K562 (cell line): ENCODE measurements at regions not wholly inside any gene's neighbourhood (a gene's known extent, or its start where the extent isn't known, plus 50 kb on each side); places are given as distances from the start of the nearest gene placed in this dataset.

Experiments used
- ATAC-seq: fragments of 200-7000 bp; cut with Tn5 transposase; 3 replicates; pipeline ENCODE4 v1.9.1; 2020; ENCODE audit warnings: moderate library complexity
- BruUV-seq: library from RNA; stranded (reverse); fragments of 400-500 nt; replicated peaks from 2 replicates; lab custom pipeline; 2021; lab: Mats Ljungman, UMichigan
- CTCF ChIA-PET: fragments of 300-600 bp; formaldehyde crosslinking; extraction: SDS; loops from one replicate; lab custom pipeline; 2021; ENCODE audit warnings: low intra/inter-chr PET ratio; lab: Yijun Ruan, JAX
- POLR2A ChIA-PET: fragments of 300-600, 350-650 bp; sonication (Branson Sonifier 250); formaldehyde crosslinking; extraction: SDS; loops from one replicate; lab custom pipeline; 2021; ENCODE audit warnings: antibody characterized with exemption, inconsistent platforms; lab: Yijun Ruan, JAX
- DNase-seq, 4 experiments: peaks; one replicate each; pipeline versions ENCODE4 v3.0.0 to v3.0.0-alpha.2; 2011 to 2018; ENCODE audit warnings: low spot score in 3 of 4, mixed read lengths in 3 of 4; ENCODE audit errors: extremely low read depth in 1 of 4
- FAIRE-seq: peaks from 2 replicates; lab custom pipeline; 2011; peaks lifted over from hg19 to GRCh38; lab: Jason Lieb, UNC
- H2AFZ ChIP-seq: 2 replicates; pipeline ENCODE4 v1.6.0; 2011; ENCODE audit warnings: low read depth, low read length, control low read depth, inconsistent platforms
- H3K27ac ChIP-seq: fragments of 200-600 bp; 3 replicates; pipeline ENCODE4 v1.8.0; 2011; ENCODE audit warnings: low read depth, mild to moderate bottlenecking, control low read depth, inconsistent platforms, low read length, moderate library complexity, mixed read lengths; ENCODE audit errors: extremely low read depth
- H3K27me3 ChIP-seq, 2 experiments: fragments of 300-600 bp in 1 of 2; 2 replicates in 1 of 2; 3 replicates in 1 of 2; pipeline versions ENCODE4 v1.6.0 to v1.8.0; 2011; ENCODE audit warnings: inconsistent platforms in 2 of 2, low read length in 2 of 2, mild to moderate bottlenecking in 1 of 2, mixed read lengths in 1 of 2, moderate library complexity in 1 of 2; ENCODE audit not compliant: control insufficient read depth in 2 of 2, insufficient read depth in 2 of 2
- H3K36me3 ChIP-seq: fragments of 300-600 bp; 3 replicates; pipeline ENCODE4 v1.8.0; 2011; ENCODE audit warnings: mild to moderate bottlenecking, low read length, inconsistent platforms; ENCODE audit not compliant: control insufficient read depth, insufficient read depth
- H3K4me1 ChIP-seq, 2 experiments: fragments of 200-600 bp in 1 of 2; replicated peaks in 1 of 2; 2 replicates in 1 of 2; 3 replicates in 1 of 2; pipeline versions ENCODE4 v1.5.1 to v1.8.0; 2011; ENCODE audit warnings: inconsistent platforms in 2 of 2, low read length in 2 of 2, mild to moderate bottlenecking in 1 of 2, mixed read lengths in 1 of 2, moderate library complexity in 1 of 2; ENCODE audit not compliant: control insufficient read depth in 2 of 2, insufficient read depth in 2 of 2
- H3K4me2 ChIP-seq: 2 replicates; pipeline ENCODE4 v1.6.1; 2011; ENCODE audit warnings: low read length, control low read depth, inconsistent platforms, mixed read lengths; ENCODE audit not compliant: insufficient read depth
- H3K4me3 ChIP-seq: fragments of 200-600 bp; sonication (generic), shearing (Covaris generic); 2 replicates; pipeline ENCODE4 v1.5.1; 2016; ENCODE audit warnings: control low read depth, inconsistent platforms
- H3K79me2 ChIP-seq: fragments of 200-600 bp; 3 replicates; pipeline ENCODE4 v1.8.0; 2011; ENCODE audit warnings: low read length, inconsistent platforms; ENCODE audit not compliant: control insufficient read depth, insufficient read depth
- H3K9ac ChIP-seq, 2 experiments: 2 replicates each; pipeline versions ENCODE4 v1.6.0 to v1.6.1; 2011; ENCODE audit warnings: low read depth in 2 of 2, low read length in 2 of 2, control low read depth in 1 of 2, inconsistent platforms in 1 of 2, mild to moderate bottlenecking in 1 of 2, mixed read lengths in 1 of 2; ENCODE audit not compliant: insufficient read depth in 1 of 2
- H3K9me1 ChIP-seq: one replicate; pipeline ENCODE4 v1.6.0; 2011; ENCODE audit warnings: inconsistent platforms, mild to moderate bottlenecking, low read length, moderate library complexity; ENCODE audit not compliant: control insufficient read depth, insufficient read depth
- H3K9me3 ChIP-seq: replicated peaks from 2 replicates; pipeline ENCODE4 v1.5.1; 2011; ENCODE audit warnings: low read depth, low read length, inconsistent platforms; ENCODE audit not compliant: control insufficient read depth, insufficient read depth
- H4K20me1 ChIP-seq: replicated peaks from 2 replicates; pipeline ENCODE4 v1.6.1; 2011; ENCODE audit warnings: low read length, inconsistent platforms, mixed read lengths; ENCODE audit not compliant: control insufficient read depth, insufficient read depth
- MGA ChIP-seq: fragments of 450-650 bp; IDR thresholded peaks from 2 replicates; pipeline ENCODE4 v1.6.1; 2016; ENCODE audit warnings: mild to moderate bottlenecking, moderate library complexity
- SRSF7 ChIP-seq: fragments of 200-400 bp; formaldehyde crosslinking; optimal IDR thresholded peaks from 2 replicates; pipeline ENCODE3; 2017; ENCODE audit warnings: mild to moderate bottlenecking, low read depth, low read length
- STAT5B ChIP-seq: fragments of 250-450 bp; sonication (Bioruptor Pico); IDR thresholded peaks from 2 replicates; pipeline ENCODE4 v1.8.0; 2021; ENCODE audit warnings: mild to moderate bottlenecking, inconsistent platforms
- THRA ChIP-seq: fragments of 450-650 bp; IDR thresholded peaks from 2 replicates; pipeline ENCODE4 v1.6.1; 2017; ENCODE audit warnings: mild to moderate bottlenecking, moderate library complexity
- WGBS: fragments of 100-300 bp; shearing (Covaris generic); methylation state at CpG from one replicate; pipeline ENCODE4 v1.1.6; 2016; ENCODE audit warnings: low coverage, mixed read lengths; ENCODE audit not compliant: insufficient coverage; ENCODE audit errors: missing lambda C conversion rate; 5-methylcytosine and 5-hydroxymethylcytosine counted together
- in situ Hi-C: fragments of 300-500 bp; cut with MboI; formaldehyde crosslinking; loops from 4 replicates; pipeline ENCODE4 v1.15.0; 2018; ENCODE audit warnings: inconsistent platforms, mixed read lengths
- intact Hi-C: fragments of 100-400 bp; cut with micrococcal nuclease; formaldehyde crosslinking; loops from 2 replicates; pipeline ENCODE4 v1.14.2; 2022

GRCh38 chr6:8242885-8243284, 140.5 kb upstream of the EEF1E1 start:
- no peaks in the 10 kb centered on the region for H4K20me1 ChIP-seq
- 0% methylated on average over 3 of the region's 3 CpGs for WGBS
- H3K9me3 ChIP-seq: no peaks in the 10 kb centered on the region
- no peak overlapping the region for H2AFZ ChIP-seq
- in situ Hi-C loops: no loop called here
- POLR2A ChIA-PET: interaction anchor here (0.6 kb wide), 1 partner anchor 55 kb away, joined by 3 read pairs; no protein-coding TSS in a partner anchor
- no peaks in the 10 kb centered on the region for H3K36me3 ChIP-seq
- H3K27me3 ChIP-seq: peaks cover 0 to 3% of the 10 kb centered on the region in 2 experiments; a peak in 1 of 5 replicates
- no peak for FAIRE-seq
- no peak overlapping the region for H3K4me2 ChIP-seq
- CTCF ChIA-PET: no interaction called here
- H3K9me1 ChIP-seq: no peaks in the 10 kb centered on the region
- TF ChIP-seq STAT5B (CRISPR knock-in tag) (no peak), SRSF7 (no peak), THRA (no peak), MGA (no peak)
- no peaks in the 10 kb centered on the region for H3K4me1 ChIP-seq
- no peak for DNase-seq
- no peak overlapping the region for H3K4me3 ChIP-seq
- no peak overlapping the region for H3K27ac ChIP-seq
- H3K79me2 ChIP-seq: no peaks in the 10 kb centered on the region
- no peak overlapping the region for H3K9ac ChIP-seq
- intact Hi-C loops: no loop called here
- BruUV-seq: no TSS peak
- ATAC-seq: no peak
